ENCODE measurements at regions not wholly inside any gene's neighbourhood (a gene's known extent, or its start where the extent isn't known, plus 50 kb on each side); places are given as distances from the start of the nearest gene placed in this dataset.

DNA sequence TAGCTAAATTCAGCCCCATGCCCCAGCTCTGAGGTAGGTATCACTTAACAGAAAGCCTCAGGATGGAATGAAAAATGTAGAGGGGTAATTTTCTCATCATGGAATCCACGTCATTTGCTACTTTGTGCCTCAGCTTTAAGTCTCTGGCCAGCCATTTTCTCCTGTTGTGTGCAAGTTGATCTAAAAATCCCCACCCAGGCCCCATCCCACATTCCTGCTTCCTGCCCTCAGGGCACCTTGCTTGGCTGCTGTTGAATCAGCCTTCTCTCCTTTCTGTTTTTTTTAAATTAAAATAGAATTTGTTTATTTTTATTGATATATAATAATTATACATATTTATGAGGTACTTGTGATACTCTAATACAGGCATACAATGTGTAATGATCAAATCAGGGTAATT is 179.9 kb upstream of the TSHZ3 start:
- no peaks in the 10 kb centered on the region for H3K4me1 ChIP-seq (ENCODE audit: control insufficient read depth in 1 of 2, insufficient read depth in 1 of 2, low read depth in 1 of 2, low read length in 1 of 2)
- H3K9me3 ChIP-seq = peaks cover 12% of the 10 kb centered on the region
- H3K27ac ChIP-seq = no peak overlapping the region
- TF ChIP-seq, protein P1, sequence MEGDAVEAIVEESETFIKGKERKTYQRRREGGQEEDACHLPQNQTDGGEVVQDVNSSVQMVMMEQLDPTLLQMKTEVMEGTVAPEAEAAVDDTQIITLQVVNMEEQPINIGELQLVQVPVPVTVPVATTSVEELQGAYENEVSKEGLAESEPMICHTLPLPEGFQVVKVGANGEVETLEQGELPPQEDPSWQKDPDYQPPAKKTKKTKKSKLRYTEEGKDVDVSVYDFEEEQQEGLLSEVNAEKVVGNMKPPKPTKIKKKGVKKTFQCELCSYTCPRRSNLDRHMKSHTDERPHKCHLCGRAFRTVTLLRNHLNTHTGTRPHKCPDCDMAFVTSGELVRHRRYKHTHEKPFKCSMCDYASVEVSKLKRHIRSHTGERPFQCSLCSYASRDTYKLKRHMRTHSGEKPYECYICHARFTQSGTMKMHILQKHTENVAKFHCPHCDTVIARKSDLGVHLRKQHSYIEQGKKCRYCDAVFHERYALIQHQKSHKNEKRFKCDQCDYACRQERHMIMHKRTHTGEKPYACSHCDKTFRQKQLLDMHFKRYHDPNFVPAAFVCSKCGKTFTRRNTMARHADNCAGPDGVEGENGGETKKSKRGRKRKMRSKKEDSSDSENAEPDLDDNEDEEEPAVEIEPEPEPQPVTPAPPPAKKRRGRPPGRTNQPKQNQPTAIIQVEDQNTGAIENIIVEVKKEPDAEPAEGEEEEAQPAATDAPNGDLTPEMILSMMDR (IDR thresholded peaks at IDR 0.05) = no peak
- H3K36me3 ChIP-seq = no peaks in the 10 kb centered on the region
- H3K27me3 ChIP-seq = no peaks in the 10 kb centered on the region
- no peak overlapping the region for H3K4me3 ChIP-seq (ENCODE audit: low read depth in 1 of 2, low read length in 1 of 2)

DNA sequence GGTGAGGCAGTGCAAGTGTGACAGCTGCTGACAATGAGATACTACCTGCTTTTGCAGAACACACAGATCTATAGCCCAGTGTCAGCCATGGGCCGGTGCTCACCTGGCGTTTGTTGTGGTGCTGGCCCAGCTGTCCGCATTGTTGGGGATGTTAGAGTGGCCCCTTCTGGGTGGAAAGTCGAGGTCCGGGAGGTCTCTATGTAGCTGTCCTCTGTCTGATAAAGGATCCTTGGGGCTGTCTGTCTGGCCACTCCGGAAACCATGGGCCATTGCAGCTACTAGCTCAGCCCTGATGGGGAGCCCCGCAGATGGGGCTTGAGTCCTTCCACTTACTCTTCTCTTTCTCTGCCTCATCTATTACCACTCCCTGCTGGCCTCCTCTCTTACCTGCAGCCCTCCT is 181.5 kb upstream of the TSHZ3 start:
- H3K36me3 ChIP-seq = no peaks in the 10 kb centered on the region
- H3K4me3 ChIP-seq (ENCODE audit: low read depth in 1 of 2, low read length in 1 of 2) = no peak overlapping the region
- H3K9me3 ChIP-seq = peaks cover 7% of the 10 kb centered on the region
- TF ChIP-seq, protein P1 (IDR thresholded peaks at IDR 0.05) = no peak
- H3K27ac ChIP-seq = no peak overlapping the region
- H3K27me3 ChIP-seq = no peaks in the 10 kb centered on the region
- H3K4me1 ChIP-seq (ENCODE audit: control insufficient read depth in 1 of 2, insufficient read depth in 1 of 2, low read depth in 1 of 2, low read length in 1 of 2) = no peaks in the 10 kb centered on the region

DNA sequence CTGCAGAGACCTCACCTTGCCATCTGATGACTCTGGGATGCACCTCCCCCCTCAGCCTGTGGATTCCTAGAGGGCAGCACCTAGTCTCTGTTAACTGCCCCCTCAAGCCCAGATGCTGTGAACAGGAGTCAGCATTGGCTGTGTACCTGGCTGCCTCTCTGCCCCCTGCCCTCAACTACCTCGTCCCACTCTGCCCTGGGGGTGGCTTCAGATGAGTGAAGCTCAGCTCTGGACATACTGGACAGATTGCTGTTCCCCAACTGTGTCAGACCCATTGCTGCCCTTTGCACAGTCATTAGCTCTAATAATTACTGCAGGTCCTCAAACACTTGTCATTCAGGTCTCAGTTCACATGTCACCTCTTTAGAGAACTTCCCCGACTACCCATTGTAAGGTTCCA is 182.1 kb upstream of the TSHZ3 start:
- TF ChIP-seq, protein P1 (IDR thresholded peaks at IDR 0.05) = no peak
- Histone ChIP-seq H3K27ac (no peak overlapping the region), H3K4me3 (ENCODE audit: low read depth in 1 of 2, low read length in 1 of 2) (no peak overlapping the region), H3K27me3 (no peaks in the 10 kb centered on the region), H3K36me3 (no peaks in the 10 kb centered on the region), H3K9me3 (peaks cover 3% of the 10 kb centered on the region), H3K4me1 (ENCODE audit: control insufficient read depth in 1 of 2, insufficient read depth in 1 of 2, low read depth in 1 of 2, low read length in 1 of 2) (no peaks in the 10 kb centered on the region)

DNA sequence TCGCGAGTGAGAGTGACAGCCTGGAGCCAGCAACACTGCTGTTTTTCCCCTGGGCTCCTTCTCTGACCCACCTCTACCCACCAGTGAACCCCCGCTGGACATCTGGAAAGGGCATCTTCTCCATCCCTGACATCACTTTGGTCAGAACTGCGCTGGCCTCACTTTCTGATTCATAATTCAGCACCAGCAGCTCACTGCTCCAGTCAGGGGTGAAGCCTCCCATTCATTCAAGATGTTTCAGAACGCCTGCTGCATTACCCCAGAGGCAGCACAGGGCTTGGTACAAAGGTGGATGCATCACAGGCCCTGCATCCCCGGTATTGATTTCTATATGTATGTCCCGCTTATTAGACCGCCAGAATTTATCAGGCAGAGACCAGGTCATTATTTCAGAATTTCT is 182.8 kb upstream of the TSHZ3 start:
- H3K36me3 ChIP-seq = no peaks in the 10 kb centered on the region
- H3K27ac ChIP-seq = no peak overlapping the region
- no peak overlapping the region for H3K4me3 ChIP-seq (ENCODE audit: low read depth in 1 of 2, low read length in 1 of 2)
- H3K27me3 ChIP-seq = no peaks in the 10 kb centered on the region
- no peaks in the 10 kb centered on the region for H3K9me3 ChIP-seq
- no peaks in the 10 kb centered on the region for H3K4me1 ChIP-seq (ENCODE audit: control insufficient read depth in 1 of 2, insufficient read depth in 1 of 2, low read depth in 1 of 2, low read length in 1 of 2)
- TF ChIP-seq, protein P1 (IDR thresholded peaks at IDR 0.05) = no peak

DNA sequence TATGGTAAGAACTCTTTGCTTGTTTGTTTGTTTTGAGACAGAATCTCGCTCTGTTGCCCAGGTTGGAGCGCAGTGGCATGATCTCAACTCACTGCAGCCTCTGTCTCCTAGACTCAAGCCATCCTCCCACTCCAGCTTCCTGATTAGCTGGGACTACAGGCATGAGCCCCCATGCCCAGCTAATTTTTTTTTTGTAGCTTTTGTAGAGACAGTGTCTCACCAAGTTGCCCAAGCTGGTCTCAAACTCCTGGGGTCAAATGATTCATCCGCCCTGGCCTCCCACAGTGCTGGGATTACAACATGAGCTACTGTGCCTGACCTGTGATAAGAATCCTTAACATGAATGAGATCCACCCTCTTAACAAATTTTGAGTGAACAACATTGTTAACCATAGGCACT is 183.9 kb upstream of the TSHZ3 start:
- H3K27me3 ChIP-seq = no peaks in the 10 kb centered on the region
- no peak overlapping the region for H3K4me3 ChIP-seq (ENCODE audit: low read depth in 1 of 2, low read length in 1 of 2)
- no peak overlapping the region for H3K27ac ChIP-seq
- TF ChIP-seq, protein P1 (IDR thresholded peaks at IDR 0.05) = no peak
- no peaks in the 10 kb centered on the region for H3K9me3 ChIP-seq
- H3K36me3 ChIP-seq = no peaks in the 10 kb centered on the region
- H3K4me1 ChIP-seq (ENCODE audit: control insufficient read depth in 1 of 2, insufficient read depth in 1 of 2, low read depth in 1 of 2, low read length in 1 of 2) = no peaks in the 10 kb centered on the region

DNA sequence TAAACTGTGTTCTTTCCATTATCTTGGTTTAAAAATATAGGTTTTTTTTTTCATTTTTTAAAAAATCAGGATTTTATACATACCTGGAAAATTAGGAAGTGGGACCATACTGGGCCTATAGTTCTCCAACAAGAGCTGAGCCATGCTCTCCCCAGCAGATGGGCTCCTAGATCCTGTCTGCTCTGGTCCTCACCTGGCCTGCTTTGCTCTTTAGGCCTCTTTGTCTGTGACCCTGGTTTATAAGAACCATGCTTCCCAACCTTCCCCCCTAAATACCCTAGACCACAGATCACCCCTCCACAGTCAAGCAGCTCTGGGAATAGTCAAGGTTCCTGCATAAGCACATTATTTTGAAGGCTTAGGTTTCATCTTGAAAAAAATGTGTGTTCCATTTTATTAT is 185.0 kb upstream of the TSHZ3 start:
- Histone ChIP-seq H3K27me3 (no peaks in the 10 kb centered on the region), H3K27ac (no peak overlapping the region), H3K4me1 (ENCODE audit: control insufficient read depth in 1 of 2, insufficient read depth in 1 of 2, low read depth in 1 of 2, low read length in 1 of 2) (no peaks in the 10 kb centered on the region), H3K36me3 (no peaks in the 10 kb centered on the region), H3K4me3 (ENCODE audit: low read depth in 1 of 2, low read length in 1 of 2) (no peak overlapping the region), H3K9me3 (no peaks in the 10 kb centered on the region)
- TF ChIP-seq, protein P1 (IDR thresholded peaks at IDR 0.05) = no peak
